H1 (cell line): ENCODE measurements at regions not wholly inside any gene's neighbourhood (a gene's known extent, or its start where the extent isn't known, plus 50 kb on each side); places are given as distances from the start of the nearest gene placed in this dataset.

Experiments
- CTCF ChIA-PET: fragments of 300-600 bp; sonication (Branson Sonifier 250); formaldehyde crosslinking; loops from one replicate; lab custom pipeline; 2021; ENCODE audit not compliant: partially characterized antibody; lab: Charles Lee
- POLR2A ChIA-PET: fragments of 300-600 bp; sonication (Branson Sonifier 250); formaldehyde crosslinking; loops from one replicate; lab custom pipeline; 2021; ENCODE audit warnings: inconsistent platforms; ENCODE audit not compliant: partially characterized antibody; lab: Charles Lee
- DNase-seq, 2 experiments: peaks; one replicate each; pipeline versions ENCODE4 v3.0.0 to v3.0.0-alpha.2; 2010 to 2022; ENCODE audit warnings: low spot score in 2 of 2, low read depth in 1 of 2, mixed read lengths in 1 of 2
- FAIRE-seq: peaks from 2 replicates; lab custom pipeline; 2011; peaks lifted over from hg19 to GRCh38; lab: Jason Lieb, UNC
- H2AFZ ChIP-seq: 2 replicates; pipeline ENCODE4 v1.8.1; 2012; ENCODE audit warnings: low read length, inconsistent platforms
- H2AK5ac ChIP-seq: 2 replicates; pipeline ENCODE4 v1.6.1; 2013; ENCODE audit warnings: low read depth, low read length
- H2BK120ac ChIP-seq: replicated peaks from 2 replicates; pipeline ENCODE3; 2013; ENCODE audit warnings: low read depth, low read length, inconsistent platforms
- H2BK12ac ChIP-seq: 2 replicates; pipeline ENCODE4 v1.6.1; 2013; ENCODE audit warnings: low read depth, low read length
- H2BK15ac ChIP-seq: 2 replicates; pipeline ENCODE4 v1.6.1; 2013; ENCODE audit warnings: low read length
- H2BK20ac ChIP-seq: 2 replicates; pipeline ENCODE4 v1.6.1; 2013; ENCODE audit warnings: low read length
- H2BK5ac ChIP-seq: 2 replicates; pipeline ENCODE4 v1.6.1; 2013; ENCODE audit warnings: low read depth, low read length
- H3K14ac ChIP-seq: 2 replicates; pipeline ENCODE4 v1.6.1; 2013; ENCODE audit warnings: inconsistent platforms; ENCODE audit not compliant: insufficient read length
- H3K18ac ChIP-seq: 2 replicates; pipeline ENCODE4 v1.6.1; 2013; ENCODE audit warnings: low read length; ENCODE audit errors: extremely low read depth
- H3K23ac ChIP-seq: 2 replicates; pipeline ENCODE4 v1.6.1; 2013; ENCODE audit warnings: inconsistent platforms; ENCODE audit not compliant: insufficient read length
- H3K23me2 ChIP-seq: 2 replicates; pipeline ENCODE4 v1.6.1; 2013; ENCODE audit warnings: low read depth, low read length
- H3K27ac ChIP-seq: 2 replicates; pipeline ENCODE4 v1.6.1; 2011; ENCODE audit warnings: low read depth, low read length, inconsistent platforms
- H3K27me3 ChIP-seq, 4 experiments: replicated peaks in 1 of 4; 1 replicate in 1 of 4; 2 replicates in 3 of 4; pipeline versions ENCODE4 v1.6.1 to v1.8.1; 2011 to 2013; ENCODE audit warnings: low read length in 3 of 4, mild to moderate bottlenecking in 3 of 4, inconsistent platforms in 2 of 4, mixed read lengths in 2 of 4, moderate library complexity in 1 of 4; ENCODE audit not compliant: control insufficient read depth in 3 of 4, insufficient read depth in 3 of 4; ENCODE audit errors: extremely low read depth in 1 of 4
- H3K36me3 ChIP-seq, 4 experiments: 2 replicates each; pipeline versions ENCODE4 v1.6.1 to v1.8.1; 2011 to 2013; ENCODE audit warnings: mild to moderate bottlenecking in 4 of 4, low read length in 3 of 4, moderate library complexity in 2 of 4, control low read depth in 1 of 4, inconsistent platforms in 1 of 4; ENCODE audit not compliant: insufficient read depth in 4 of 4, control insufficient read depth in 2 of 4
- H3K4ac ChIP-seq: replicated peaks from 2 replicates; pipeline ENCODE3; 2013; ENCODE audit warnings: low read length, low read depth, mixed read lengths, inconsistent platforms; ENCODE audit not compliant: insufficient read length
- H3K4me1 ChIP-seq, 4 experiments: replicated peaks in 1 of 4; 1 replicate in 1 of 4; 2 replicates in 3 of 4; pipeline versions ENCODE4 v1.6.1 to v1.8.1; 2011 to 2013; ENCODE audit warnings: low read length in 3 of 4, inconsistent platforms in 2 of 4, mixed read lengths in 1 of 4; ENCODE audit not compliant: insufficient read depth in 4 of 4, control insufficient read depth in 3 of 4
- H3K4me2 ChIP-seq, 2 experiments: 2 replicates each; pipeline versions ENCODE4 v1.6.1 to v1.8.1; 2011 to 2013; ENCODE audit warnings: low read depth in 2 of 2, low read length in 2 of 2, control low read depth in 1 of 2, inconsistent platforms in 1 of 2, mild to moderate bottlenecking in 1 of 2; ENCODE audit not compliant: insufficient read depth in 1 of 2
- H3K4me3 ChIP-seq, 4 experiments: fragments of 200-600, 300-600 bp in 1 of 4; sonication (generic), shearing (Covaris generic), sonication (Bioruptor Twin) in 1 of 4; 2 replicates each; pipeline versions ENCODE4 v1.5.1 to v1.8.1; 2011 to 2016; ENCODE audit warnings: low read length in 4 of 4, low read depth in 3 of 4, control low read depth in 2 of 4, inconsistent platforms in 2 of 4, mild to moderate bottlenecking in 2 of 4, mixed read lengths in 1 of 4, moderate library complexity in 1 of 4; ENCODE audit not compliant: insufficient read depth in 2 of 4; ENCODE audit errors: extremely low read depth in 1 of 4
- H3K56ac ChIP-seq: replicated peaks from 2 replicates; pipeline ENCODE3; 2013; ENCODE audit warnings: low read depth, mild to moderate bottlenecking, mixed read lengths, low read length, inconsistent platforms; ENCODE audit not compliant: insufficient read length
- H3K79me1 ChIP-seq: 2 replicates; pipeline ENCODE4 v1.6.1; 2013; ENCODE audit warnings: low read depth, low read length, control low read depth
- H3K79me2 ChIP-seq, 2 experiments: 2 replicates each; pipeline versions ENCODE4 v1.6.1 to v1.8.1; 2012 to 2013; ENCODE audit warnings: low read length in 2 of 2, mild to moderate bottlenecking in 2 of 2, inconsistent platforms in 1 of 2; ENCODE audit not compliant: insufficient read depth in 2 of 2, control insufficient read depth in 1 of 2
- H3K9ac ChIP-seq, 4 experiments: replicated peaks in 1 of 4; 1 replicate in 1 of 4; 2 replicates in 3 of 4; pipeline versions ENCODE4 v1.6.1 to v1.8.1; 2011 to 2013; ENCODE audit warnings: low read depth in 3 of 4, low read length in 3 of 4, control low read depth in 2 of 4, mild to moderate bottlenecking in 2 of 4, moderate library complexity in 2 of 4, inconsistent platforms in 1 of 4; ENCODE audit errors: extremely low read depth in 1 of 4
- H3K9me3 ChIP-seq, 2 experiments: 2 replicates each; pipeline versions ENCODE4 v1.6.1 to v1.8.1; 2012 to 2013; ENCODE audit warnings: mild to moderate bottlenecking in 2 of 2, moderate library complexity in 2 of 2, control low read depth in 1 of 2, inconsistent platforms in 1 of 2, low read depth in 1 of 2, low read length in 1 of 2, mixed read lengths in 1 of 2; ENCODE audit not compliant: insufficient read depth in 2 of 2
- H4K20me1 ChIP-seq, 2 experiments: replicated peaks in 1 of 2; 2 replicates each; pipeline versions ENCODE3 to v1.8.1; 2011 to 2013; ENCODE audit warnings: inconsistent platforms in 2 of 2, low read length in 2 of 2, mild to moderate bottlenecking in 1 of 2; ENCODE audit not compliant: insufficient read depth in 2 of 2, control insufficient read depth in 1 of 2
- H4K5ac ChIP-seq: 2 replicates; pipeline ENCODE4 v1.6.1; 2013; ENCODE audit warnings: low read length, low read depth, mixed read lengths, inconsistent platforms; ENCODE audit not compliant: insufficient read length
- H4K8ac ChIP-seq: 2 replicates; pipeline ENCODE4 v1.8.0; 2013; ENCODE audit warnings: mild to moderate bottlenecking, moderate library complexity, low read length, inconsistent platforms; ENCODE audit not compliant: insufficient read depth; ENCODE audit errors: extremely low read depth
- H4K91ac ChIP-seq: replicated peaks from 2 replicates; pipeline ENCODE3; 2013; ENCODE audit warnings: low read length, mixed read lengths, inconsistent platforms; ENCODE audit not compliant: insufficient read length
- BACH1 ChIP-seq: IDR thresholded peaks from 2 replicates; pipeline ENCODE4 v1.6.1; 2012; ENCODE audit warnings: low read length, improper control_type of control experiment
- CBX5 ChIP-seq: fragments of 300-800, 300-1000 bp; sonication (generic); IDR thresholded peaks from 2 replicates; pipeline ENCODE4 v1.7.1; 2016; ENCODE audit warnings: antibody characterized with exemption, low read length, low read depth
- CREB1 ChIP-seq: IDR thresholded peaks from 2 replicates; pipeline ENCODE4 v1.6.1; 2012; ENCODE audit warnings: inconsistent platforms
- GTF2F1 ChIP-seq: IDR thresholded peaks from 2 replicates; pipeline ENCODE4 v1.6.1; 2012; ENCODE audit warnings: low read depth, low read length, improper control_type of control experiment, borderline replicate concordance
- KDM1A ChIP-seq: fragments of 200-600, 300-600 bp; sonication (generic); IDR thresholded peaks from 2 replicates; pipeline ENCODE4 v1.7.1; 2016; ENCODE audit warnings: mild to moderate bottlenecking, low read length, borderline replicate concordance
- KDM4A ChIP-seq: IDR thresholded peaks from one replicate; pipeline ENCODE4 v1.7.1; 2012; ENCODE audit warnings: low read depth, mild to moderate bottlenecking, moderate library complexity, low read length, inconsistent platforms; ENCODE audit not compliant: severe bottlenecking
- KDM5A ChIP-seq: fragments of 200-600 bp; IDR thresholded peaks from 2 replicates; pipeline ENCODE4 v1.7.1; 2012; ENCODE audit warnings: mild to moderate bottlenecking, low read length, inconsistent platforms, mixed read lengths
- RXRA ChIP-seq: IDR thresholded peaks from 2 replicates; pipeline ENCODE4 v1.6.1; 2011; ENCODE audit warnings: low read depth, mild to moderate bottlenecking, low read length, moderate library complexity; ENCODE audit not compliant: insufficient read depth
- SIX5 ChIP-seq: IDR thresholded peaks from 2 replicates; pipeline ENCODE4 v1.6.1; 2011; ENCODE audit warnings: mild to moderate bottlenecking, low read depth, low read length
- TF ChIP-seq, protein P1 (sequence below): IDR thresholded peaks from 2 replicates; pipeline ENCODE4 v1.6.1; 2012; ENCODE audit warnings: inconsistent platforms
- TF ChIP-seq, protein P2 (sequence below): IDR thresholded peaks from 2 replicates; pipeline ENCODE4 v1.6.1; 2012; ENCODE audit warnings: inconsistent platforms

GRCh38 chr4:72860766-72861165 is 208.8 kb downstream of the COX18 start:
- Histone ChIP-seq H3K27me3 (peaks cover 0 to 1% (median 0%) of the 10 kb centered on the region in 4 experiments; a peak in 1 of 7 replicates), H2BK12ac (no peak overlapping the region), H3K23ac (no peak overlapping the region), H3K9me3 (no peaks in the 10 kb centered on the region), H2BK15ac (no peak overlapping the region), H3K79me1 (no peaks in the 10 kb centered on the region), H3K9ac (no peak overlapping the region), H4K8ac (no peak overlapping the region), H2AK5ac (no peak overlapping the region), H2BK5ac (no peak overlapping the region), H2BK120ac (no peak overlapping the region), H3K18ac (no peak overlapping the region), H3K56ac (no peak overlapping the region), H2BK20ac (no peak overlapping the region), H3K14ac (no peak overlapping the region), H3K79me2 (no peaks in the 10 kb centered on the region), H4K91ac (no peak overlapping the region), H3K4me3 (no peak overlapping the region), H3K4me1 (no peaks in the 10 kb centered on the region), H3K4ac (no peak overlapping the region), H4K5ac (no peak overlapping the region), H3K4me2 (no peak overlapping the region), H3K27ac (no peak overlapping the region), H3K36me3 (no peaks in the 10 kb centered on the region), H3K23me2 (no peaks in the 10 kb centered on the region), H2AFZ (no peak overlapping the region), H4K20me1 (no peaks in the 10 kb centered on the region)
- ChIA-PET CTCF (interaction anchor here (1.7 kb wide), 1 partner anchor 25 kb away, joined by 5 read pairs; no protein-coding TSS in a partner anchor), POLR2A (no interaction called here)
- FAIRE-seq (no peak), DNase-seq (no peak)
- TF ChIP-seq KDM5A (no peak), BACH1 (no peak), CBX5 (no peak), CREB1 (no peak), GTF2F1 (no peak), KDM1A (no peak), SIX5 (no peak), KDM4A (no peak), RXRA (no peak)
- TF ChIP-seq, protein P1, sequence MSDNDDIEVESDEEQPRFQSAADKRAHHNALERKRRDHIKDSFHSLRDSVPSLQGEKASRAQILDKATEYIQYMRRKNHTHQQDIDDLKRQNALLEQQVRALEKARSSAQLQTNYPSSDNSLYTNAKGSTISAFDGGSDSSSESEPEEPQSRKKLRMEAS: no peak
- TF ChIP-seq, protein P2, sequence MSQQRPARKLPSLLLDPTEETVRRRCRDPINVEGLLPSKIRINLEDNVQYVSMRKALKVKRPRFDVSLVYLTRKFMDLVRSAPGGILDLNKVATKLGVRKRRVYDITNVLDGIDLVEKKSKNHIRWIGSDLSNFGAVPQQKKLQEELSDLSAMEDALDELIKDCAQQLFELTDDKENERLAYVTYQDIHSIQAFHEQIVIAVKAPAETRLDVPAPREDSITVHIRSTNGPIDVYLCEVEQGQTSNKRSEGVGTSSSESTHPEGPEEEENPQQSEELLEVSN: no peak
